CD4-positive, alpha-beta T cell (primary cell): ENCODE measurements at regions not wholly inside any gene's neighbourhood (a gene's known extent, or its start where the extent isn't known, plus 50 kb on each side); places are given as distances from the start of the nearest gene placed in this dataset.

Experiments used
- ATAC-seq: fragments of 200-7000 bp; cut with Tn5 transposase; one replicate; pipeline ENCODE4 v1.10.0; 2022; ENCODE audit warnings: mild to moderate bottlenecking; ENCODE audit not compliant: poor library complexity
- CTCF ChIA-PET: fragments of 350-600 bp; sonication (Branson Sonifier 250); formaldehyde crosslinking; loops from one replicate; lab custom pipeline; 2021; ENCODE audit warnings: antibody characterized with exemption, inconsistent platforms; lab: Charles Lee
- POLR2A ChIA-PET: fragments of 350-600 bp; sonication (Branson Sonifier 250); formaldehyde crosslinking; loops from one replicate; lab custom pipeline; 2021; ENCODE audit warnings: antibody characterized with exemption, inconsistent platforms; lab: Charles Lee
- DNase-seq, 14 experiments: peaks; one replicate each; pipeline ENCODE4 v3.0.0-alpha.2; 2013 to 2020; ENCODE audit warnings: mixed read lengths in 2 of 14
- H3K27ac ChIP-seq, 2 donors: one replicate each; pipeline versions ENCODE4 v1.5.1 to v1.7.0; 2013; ENCODE audit warnings: low read length in 2 of 2, low read depth in 1 of 2, mild to moderate bottlenecking in 1 of 2
- H3K27me3 ChIP-seq, 2 experiments: 1 replicate in 1 of 2; 2 replicates in 1 of 2; pipeline versions ENCODE4 v1.6.1 to v1.7.0; 2013; ENCODE audit warnings: low read length in 2 of 2, control low read depth in 1 of 2, mild to moderate bottlenecking in 1 of 2, moderate library complexity in 1 of 2; ENCODE audit not compliant: insufficient read depth in 2 of 2, control insufficient read depth in 1 of 2
- H3K36me3 ChIP-seq: one replicate; pipeline ENCODE4 v1.6.1; 2013; ENCODE audit warnings: low read length, control low read depth; ENCODE audit not compliant: insufficient read depth
- H3K4me1 ChIP-seq: one replicate; pipeline ENCODE4 v1.6.1; 2013; ENCODE audit warnings: low read length, control low read depth; ENCODE audit not compliant: insufficient read depth
- H3K4me3 ChIP-seq: one replicate; pipeline ENCODE4 v1.5.1; 2013; ENCODE audit warnings: mild to moderate bottlenecking, low read length, moderate library complexity
- H3K9me3 ChIP-seq, 2 experiments: 1 replicate in 1 of 2; 2 replicates in 1 of 2; pipeline versions ENCODE4 v1.6.1 to v1.7.0; 2013; ENCODE audit warnings: low read length in 2 of 2, mild to moderate bottlenecking in 2 of 2, control low read depth in 1 of 2, moderate library complexity in 1 of 2; ENCODE audit not compliant: control insufficient read depth in 1 of 2, insufficient read depth in 1 of 2
- H3K27ac Mint-ChIP-seq: one replicate; pipeline ENCODE4 v1.8.0; 2020; ENCODE audit warnings: mixed read lengths
- H3K27me3 Mint-ChIP-seq: one replicate; pipeline ENCODE4 v1.8.0; 2021; ENCODE audit warnings: mixed read lengths
- H3K36me3 Mint-ChIP-seq: one replicate; pipeline ENCODE4 v1.8.0; 2021; ENCODE audit warnings: low read depth, mixed read lengths
- H3K4me1 Mint-ChIP-seq: one replicate; pipeline ENCODE4 v1.8.0; 2021; ENCODE audit warnings: low read depth, mixed read lengths
- H3K4me3 Mint-ChIP-seq: one replicate; pipeline ENCODE4 v1.8.0; 2020; ENCODE audit warnings: mild to moderate bottlenecking, mixed read lengths
- H3K9me3 Mint-ChIP-seq: one replicate; pipeline ENCODE4 v1.8.0; 2020; ENCODE audit warnings: mixed read lengths
- intact Hi-C, 2 experiments: fragments of 100-400 bp; cut with DNase I in 1 of 2; cut with micrococcal nuclease in 1 of 2; formaldehyde crosslinking; loops; one replicate each; pipeline versions ENCODE4 v1.15.1 to v1.9.0; 2023 to 2025; cut with DNase I, micrococcal nuclease
- TF ChIP-seq, protein P1 (sequence below): fragments of 200-600 bp; IDR thresholded peaks from one replicate; pipeline ENCODE4 v1.8.0; 2022; ENCODE audit warnings: antibody characterized with exemption, mild to moderate bottlenecking

DNA sequence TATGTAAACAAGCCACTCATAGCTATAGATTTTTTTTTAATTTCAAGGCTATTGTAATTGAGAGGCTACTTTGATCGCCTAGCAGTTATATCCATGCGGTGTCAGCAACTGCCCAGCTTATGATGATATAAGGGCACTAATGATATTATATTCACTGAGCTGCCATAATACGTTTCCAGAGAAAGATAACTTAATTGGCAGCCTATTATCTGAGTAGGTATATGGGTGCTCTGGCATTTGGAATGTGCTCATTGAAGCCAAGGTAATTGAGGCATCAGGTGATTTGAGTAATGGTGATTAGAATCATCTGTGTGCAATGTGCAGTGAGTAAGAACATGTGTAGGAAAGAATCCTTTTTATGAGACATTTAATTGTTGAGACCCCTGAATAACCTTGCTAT, 490.0 kb downstream of the CENPC start:
- no peak for DNase-seq
- Mint-ChIP-seq H3K4me1 (no peaks in the 10 kb centered on the region), H3K27ac (no peak overlapping the region), H3K9me3 (peaks cover 2% of the 10 kb centered on the region), H3K27me3 (no peaks in the 10 kb centered on the region), H3K36me3 (no peaks in the 10 kb centered on the region), H3K4me3 (no peak overlapping the region)
- intact Hi-C loops = no loop called here
- TF ChIP-seq, protein P1, sequence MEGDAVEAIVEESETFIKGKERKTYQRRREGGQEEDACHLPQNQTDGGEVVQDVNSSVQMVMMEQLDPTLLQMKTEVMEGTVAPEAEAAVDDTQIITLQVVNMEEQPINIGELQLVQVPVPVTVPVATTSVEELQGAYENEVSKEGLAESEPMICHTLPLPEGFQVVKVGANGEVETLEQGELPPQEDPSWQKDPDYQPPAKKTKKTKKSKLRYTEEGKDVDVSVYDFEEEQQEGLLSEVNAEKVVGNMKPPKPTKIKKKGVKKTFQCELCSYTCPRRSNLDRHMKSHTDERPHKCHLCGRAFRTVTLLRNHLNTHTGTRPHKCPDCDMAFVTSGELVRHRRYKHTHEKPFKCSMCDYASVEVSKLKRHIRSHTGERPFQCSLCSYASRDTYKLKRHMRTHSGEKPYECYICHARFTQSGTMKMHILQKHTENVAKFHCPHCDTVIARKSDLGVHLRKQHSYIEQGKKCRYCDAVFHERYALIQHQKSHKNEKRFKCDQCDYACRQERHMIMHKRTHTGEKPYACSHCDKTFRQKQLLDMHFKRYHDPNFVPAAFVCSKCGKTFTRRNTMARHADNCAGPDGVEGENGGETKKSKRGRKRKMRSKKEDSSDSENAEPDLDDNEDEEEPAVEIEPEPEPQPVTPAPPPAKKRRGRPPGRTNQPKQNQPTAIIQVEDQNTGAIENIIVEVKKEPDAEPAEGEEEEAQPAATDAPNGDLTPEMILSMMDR = no peak
- no peaks in the 10 kb centered on the region for H3K27me3 ChIP-seq
- ATAC-seq = no peak
- POLR2A ChIA-PET = no interaction called here
- H3K4me1 ChIP-seq = no peaks in the 10 kb centered on the region
- H3K27ac ChIP-seq = no peak overlapping the region
- CTCF ChIA-PET = no interaction called here
- no peak overlapping the region for H3K4me3 ChIP-seq
- no peaks in the 10 kb centered on the region for H3K36me3 ChIP-seq
- no peaks in the 10 kb centered on the region for H3K9me3 ChIP-seq

DNA sequence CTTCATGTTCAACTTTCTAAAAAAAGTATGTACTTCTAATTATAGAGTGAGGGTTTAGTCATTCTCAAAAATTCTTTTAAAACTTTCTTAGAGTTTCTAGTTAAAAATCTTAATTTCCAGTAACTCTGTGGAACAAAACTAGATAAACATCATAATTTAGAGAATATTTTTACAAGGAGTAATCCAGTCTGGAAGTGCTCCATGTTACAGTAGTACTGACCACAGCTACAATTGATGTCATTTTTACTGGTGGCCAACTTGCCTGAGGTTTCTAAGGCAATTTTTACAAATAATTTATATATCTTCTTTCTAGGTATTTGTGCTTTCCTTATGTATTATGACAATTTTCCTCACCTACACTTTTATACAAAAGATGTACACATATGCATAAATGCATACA, 490.4 kb downstream of the CENPC start:
- no peak overlapping the region for H3K4me3 Mint-ChIP-seq
- no peaks in the 10 kb centered on the region for H3K4me1 ChIP-seq
- H3K27me3 ChIP-seq = no peaks in the 10 kb centered on the region
- H3K9me3 ChIP-seq = no peaks in the 10 kb centered on the region
- H3K36me3 ChIP-seq = no peaks in the 10 kb centered on the region
- no peak overlapping the region for H3K4me3 ChIP-seq
- peaks cover 2% of the 10 kb centered on the region for H3K9me3 Mint-ChIP-seq
- H3K27ac Mint-ChIP-seq = no peak overlapping the region
- H3K27ac ChIP-seq = no peak overlapping the region
- no peaks in the 10 kb centered on the region for H3K27me3 Mint-ChIP-seq
- no peaks in the 10 kb centered on the region for H3K4me1 Mint-ChIP-seq
- intact Hi-C loops = no loop called here
- CTCF ChIA-PET = no interaction called here
- TF ChIP-seq, protein P1 = no peak
- DNase-seq (no peak), ATAC-seq (no peak)
- no peaks in the 10 kb centered on the region for H3K36me3 Mint-ChIP-seq
- POLR2A ChIA-PET = no interaction called here

DNA sequence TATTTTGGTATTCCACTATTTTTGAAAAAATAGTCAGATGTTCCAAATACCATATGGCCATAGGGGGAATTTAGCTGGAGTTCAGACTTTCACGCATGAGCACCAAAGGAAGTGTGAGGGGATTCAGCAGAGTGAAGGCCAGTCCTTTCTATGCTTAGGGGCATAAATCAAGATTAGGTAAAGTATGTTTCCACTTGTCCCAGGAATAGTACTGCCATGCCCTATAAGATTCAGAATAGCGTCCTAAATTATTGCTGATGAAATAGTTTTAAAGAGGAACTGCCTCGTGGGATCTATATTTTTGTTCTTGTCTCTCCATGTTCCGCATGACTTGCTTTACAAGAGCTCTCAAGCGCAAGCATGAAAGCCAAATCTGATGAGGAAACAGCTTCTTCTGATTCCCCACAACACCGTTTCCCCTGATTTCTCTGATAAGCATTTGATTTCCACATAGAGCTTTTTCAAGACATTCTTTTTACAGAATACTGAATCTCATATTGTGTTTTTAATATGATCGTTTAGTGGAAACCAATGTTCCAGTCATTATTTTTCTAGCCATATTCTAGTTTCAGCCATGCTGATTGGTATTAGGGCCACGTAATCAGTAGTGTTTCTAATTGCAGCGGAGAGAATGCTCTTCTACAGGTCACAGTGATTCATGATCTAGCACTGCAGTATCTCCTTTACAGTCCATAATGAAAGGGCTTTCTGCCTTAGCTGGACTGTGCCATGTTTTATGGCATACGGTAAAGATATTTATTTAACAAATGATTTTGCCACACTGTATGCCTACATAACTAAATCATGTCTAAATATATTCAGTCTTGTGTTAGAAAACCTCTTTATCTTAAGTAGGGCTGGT, 492.3 kb downstream of the CENPC start:
- CTCF ChIA-PET = no interaction called here
- Histone ChIP-seq H3K9me3 (no peaks in the 10 kb centered on the region), H3K4me3 (no peak overlapping the region), H3K27ac (no peak overlapping the region), H3K4me1 (no peaks in the 10 kb centered on the region), H3K36me3 (no peaks in the 10 kb centered on the region), H3K27me3 (no peaks in the 10 kb centered on the region)
- TF ChIP-seq, protein P1 = no peak
- Mint-ChIP-seq H3K27me3 (no peaks in the 10 kb centered on the region), H3K36me3 (no peaks in the 10 kb centered on the region), H3K4me3 (no peak overlapping the region), H3K9me3 (no peaks in the 10 kb centered on the region), H3K27ac (no peak overlapping the region), H3K4me1 (no peaks in the 10 kb centered on the region)
- POLR2A ChIA-PET = no interaction called here
- intact Hi-C loops = no loop called here
- no peak for ATAC-seq
- no peak for DNase-seq
